ENCODE measurements at regions not wholly inside any gene's neighbourhood (a gene's known extent, or its start where the extent isn't known, plus 50 kb on each side); places are given as distances from the start of the nearest gene placed in this dataset.

DNA sequence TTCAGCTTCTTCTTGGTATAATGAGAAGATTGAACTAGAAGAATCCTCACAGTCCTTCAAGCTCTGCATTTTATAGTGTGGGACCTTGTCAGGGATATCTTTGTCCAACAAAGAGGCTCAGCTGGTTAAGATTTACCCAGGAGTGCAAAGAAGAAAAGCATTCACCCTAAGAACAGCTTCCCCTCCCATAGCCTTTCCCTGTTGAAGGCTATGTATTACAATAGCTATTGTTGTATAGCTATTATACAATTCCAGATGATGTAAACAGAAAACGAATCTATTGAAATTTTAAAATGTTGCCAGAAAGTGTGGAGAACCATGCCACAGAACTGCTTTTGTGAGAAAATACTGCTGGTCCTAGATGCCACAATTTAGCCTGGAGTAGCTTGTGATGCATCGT, 85.5 kb upstream of the CNKSR3 start:
- Histone ChIP-seq H4K20me1 (ENCODE audit: insufficient read depth, low read length) (no peaks in the 10 kb centered on the region), H3K4me1 (ENCODE audit: insufficient read depth, low read length) (no peaks in the 10 kb centered on the region), H3K27me3 (ENCODE audit: insufficient read depth, low read length, poor library complexity) (no peaks in the 10 kb centered on the region), H3K9me3 (ENCODE audit: insufficient read depth, low read length, severe bottlenecking) (no peaks in the 10 kb centered on the region), H2AFZ (ENCODE audit: low read depth, low read length) (no peak overlapping the region), H3K27ac (ENCODE audit: low read length) (no peak overlapping the region), H3K4me2 (ENCODE audit: insufficient read depth, low read length) (no peak overlapping the region), H3K79me2 (ENCODE audit: insufficient read depth, low read length) (no peaks in the 10 kb centered on the region), H3K9ac (ENCODE audit: low read depth, low read length) (no peak overlapping the region), H3K4me3 (ENCODE audit: low read depth in 1 of 2, low read length in 2 of 2) (no peak overlapping the region), H3K36me3 (ENCODE audit: insufficient read depth, low read length) (no peaks in the 10 kb centered on the region)
- no peak for TF ChIP-seq CTCF (IDR thresholded peaks at IDR 0.05; ENCODE audit: borderline replicate concordance, extremely low read depth, low read length, poor library complexity, severe bottlenecking)
- DNase-seq (no peak), ATAC-seq (ENCODE audit: insufficient read depth, low read depth) (no peak)

DNA sequence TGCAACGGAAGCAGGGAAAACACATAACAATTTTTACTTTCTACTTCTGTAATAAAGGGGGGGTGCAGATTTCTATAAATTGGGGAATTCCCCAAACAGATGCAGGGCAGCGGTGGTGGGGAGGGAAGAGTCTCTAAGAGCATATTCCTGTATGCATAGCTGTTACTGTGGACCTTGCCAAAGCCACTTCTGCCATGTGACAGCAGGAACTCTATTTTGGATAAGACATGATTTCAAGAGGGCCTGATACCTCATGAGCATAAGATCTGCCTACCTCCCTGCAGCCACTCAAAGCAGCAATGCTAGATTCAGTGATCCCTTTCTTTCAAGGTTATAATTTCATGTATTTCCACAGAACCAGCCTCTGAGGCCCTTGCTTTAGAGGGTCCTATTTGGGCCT, 86.2 kb upstream of the CNKSR3 start:
- Histone ChIP-seq H3K9ac (ENCODE audit: low read depth, low read length) (no peak overlapping the region), H4K20me1 (ENCODE audit: insufficient read depth, low read length) (no peaks in the 10 kb centered on the region), H3K9me3 (ENCODE audit: insufficient read depth, low read length, severe bottlenecking) (no peaks in the 10 kb centered on the region), H3K4me2 (ENCODE audit: insufficient read depth, low read length) (no peak overlapping the region), H2AFZ (ENCODE audit: low read depth, low read length) (no peak overlapping the region), H3K4me1 (ENCODE audit: insufficient read depth, low read length) (no peaks in the 10 kb centered on the region), H3K4me3 (ENCODE audit: low read depth in 1 of 2, low read length in 2 of 2) (no peak overlapping the region), H3K27ac (ENCODE audit: low read length) (no peak overlapping the region), H3K27me3 (ENCODE audit: insufficient read depth, low read length, poor library complexity) (no peaks in the 10 kb centered on the region), H3K36me3 (ENCODE audit: insufficient read depth, low read length) (no peaks in the 10 kb centered on the region), H3K79me2 (ENCODE audit: insufficient read depth, low read length) (no peaks in the 10 kb centered on the region)
- TF ChIP-seq CTCF (IDR thresholded peaks at IDR 0.05; ENCODE audit: borderline replicate concordance, extremely low read depth, low read length, poor library complexity, severe bottlenecking) (no peak), EZH2 (IDR thresholded peaks at IDR 0.05; ENCODE audit: borderline replicate concordance, low read depth, low read length, severe bottlenecking) (no peak)
- ATAC-seq (ENCODE audit: insufficient read depth, low read depth) (no peak), DNase-seq (no peak)

- Histone ChIP-seq H3K9me3 (ENCODE audit: insufficient read depth, low read length, severe bottlenecking) (no peaks in the 10 kb centered on the region), H4K20me1 (ENCODE audit: insufficient read depth, low read length) (no peaks in the 10 kb centered on the region), H3K4me3 (ENCODE audit: low read depth in 1 of 2, low read length in 2 of 2) (no peak overlapping the region), H3K36me3 (ENCODE audit: insufficient read depth, low read length) (no peaks in the 10 kb centered on the region), H3K27me3 (ENCODE audit: insufficient read depth, low read length, poor library complexity) (no peaks in the 10 kb centered on the region), H3K4me2 (ENCODE audit: insufficient read depth, low read length) (no peak overlapping the region), H2AFZ (ENCODE audit: low read depth, low read length) (no peak overlapping the region), H3K27ac (ENCODE audit: low read length) (no peak overlapping the region), H3K9ac (ENCODE audit: low read depth, low read length) (no peak overlapping the region), H3K79me2 (ENCODE audit: insufficient read depth, low read length) (no peaks in the 10 kb centered on the region), H3K4me1 (ENCODE audit: insufficient read depth, low read length) (no peaks in the 10 kb centered on the region)
- DNase-seq (no peak), ATAC-seq (ENCODE audit: insufficient read depth, low read depth) (no peak)
- TF ChIP-seq EZH2 (IDR thresholded peaks at IDR 0.05; ENCODE audit: borderline replicate concordance, low read depth, low read length, severe bottlenecking) (no peak), CTCF (IDR thresholded peaks at IDR 0.05; ENCODE audit: borderline replicate concordance, extremely low read depth, low read length, poor library complexity, severe bottlenecking) (no peak)
These were observed 87.9 kb upstream of the CNKSR3 start for GRCh38 chr6:154598399-154598798.

DNA sequence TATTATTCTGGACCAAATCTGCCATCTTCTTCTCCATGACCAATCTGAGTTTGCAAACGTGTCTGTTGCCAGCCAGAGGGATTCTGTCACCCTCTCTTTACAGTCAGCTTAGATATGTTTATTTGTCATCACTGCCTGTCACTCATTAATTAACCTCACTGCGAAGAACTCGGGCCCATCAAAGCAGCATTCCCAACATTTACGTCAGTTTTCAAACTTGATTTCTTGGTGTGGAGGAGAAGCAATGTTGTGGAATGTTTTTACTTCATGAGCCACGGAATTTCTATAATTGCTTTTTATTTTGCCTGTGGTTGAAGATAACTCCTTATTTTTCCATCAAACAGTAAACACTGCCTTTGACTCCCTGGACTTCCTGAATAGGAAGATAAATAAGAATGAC, 91.8 kb upstream of the CNKSR3 start:
- no peak for TF ChIP-seq EZH2 (IDR thresholded peaks at IDR 0.05; ENCODE audit: borderline replicate concordance, low read depth, low read length, severe bottlenecking)
- TF ChIP-seq CTCF (IDR thresholded peaks at IDR 0.05; ENCODE audit: borderline replicate concordance, extremely low read depth, low read length, poor library complexity, severe bottlenecking), result no peak
- Histone ChIP-seq H3K36me3 (ENCODE audit: insufficient read depth, low read length) (no peaks in the 10 kb centered on the region), H3K27me3 (ENCODE audit: insufficient read depth, low read length, poor library complexity) (no peaks in the 10 kb centered on the region), H2AFZ (ENCODE audit: low read depth, low read length) (no peak overlapping the region), H3K27ac (ENCODE audit: low read length) (no peak overlapping the region), H3K4me2 (ENCODE audit: insufficient read depth, low read length) (no peak overlapping the region), H3K9ac (ENCODE audit: low read depth, low read length) (no peak overlapping the region), H3K4me1 (ENCODE audit: insufficient read depth, low read length) (no peaks in the 10 kb centered on the region), H3K9me3 (ENCODE audit: insufficient read depth, low read length, severe bottlenecking) (no peaks in the 10 kb centered on the region), H4K20me1 (ENCODE audit: insufficient read depth, low read length) (no peaks in the 10 kb centered on the region), H3K4me3 (ENCODE audit: low read depth in 1 of 2, low read length in 2 of 2) (no peak overlapping the region), H3K79me2 (ENCODE audit: insufficient read depth, low read length) (no peaks in the 10 kb centered on the region)
- DNase-seq, result no peak
- ATAC-seq (ENCODE audit: insufficient read depth, low read depth), result no peak

Data from DND-41 (cell line).